ACC112 (cell line): ENCODE measurements at regions not wholly inside any gene's neighbourhood (a gene's known extent, or its start where the extent isn't known, plus 50 kb on each side); places are given as distances from the start of the nearest gene placed in this dataset.

Experiments used
- H2AFZ ChIP-seq: fragments of 200-600 bp; sonication (generic); one replicate; pipeline ENCODE4 v1.6.0; 2017; ENCODE audit warnings: antibody characterized with exemption, low read length; ENCODE audit not compliant: unreplicated experiment
- H3K27ac ChIP-seq: fragments of 200-600 bp; sonication (generic); 2 replicates; pipeline ENCODE4 v1.5.1; 2014; ENCODE audit warnings: low read depth, mild to moderate bottlenecking, antibody characterized with exemption, low read length, moderate library complexity
- H3K27me3 ChIP-seq: fragments of 200-600 bp; sonication (generic); 2 replicates; pipeline ENCODE4 v1.6.1; 2014; ENCODE audit warnings: mild to moderate bottlenecking, antibody characterized with exemption, low read length, moderate library complexity, mixed read lengths; ENCODE audit not compliant: insufficient read depth
- H3K36me3 ChIP-seq: fragments of 200-600 bp; sonication (generic); 2 replicates; pipeline ENCODE4 v1.6.1; 2016; ENCODE audit warnings: mild to moderate bottlenecking, antibody characterized with exemption, low read length, moderate library complexity, mixed read lengths; ENCODE audit not compliant: insufficient read depth
- H3K4me1 ChIP-seq: fragments of 200-600 bp; sonication (generic); one replicate; pipeline ENCODE4 v1.6.1; 2016; ENCODE audit warnings: low read length, mixed read lengths; ENCODE audit not compliant: insufficient read depth, unreplicated experiment, control insufficient read depth
- H3K4me3 ChIP-seq: fragments of 200-600 bp; sonication (generic); 2 replicates; pipeline ENCODE4 v1.5.1; 2014; ENCODE audit warnings: mild to moderate bottlenecking, low read depth, low read length
- H3K79me2 ChIP-seq: fragments of 200-600 bp; sonication (generic); one replicate; pipeline ENCODE4 v1.6.0; 2016; ENCODE audit warnings: low read length; ENCODE audit not compliant: control insufficient read depth, unreplicated experiment, insufficient read depth

- Histone ChIP-seq H3K79me2 (no peaks in the 10 kb centered on the region), H3K36me3 (no peaks in the 10 kb centered on the region), H3K4me1 (peaks cover 2% of the 10 kb centered on the region), H3K27ac (no peak overlapping the region), H3K4me3 (no peak overlapping the region), H3K27me3 (peaks cover 29% of the 10 kb centered on the region), H2AFZ (no peak overlapping the region)
Observed at GRCh38 chr7:27409776-27410175, 167.2 kb downstream of the EVX1 start.

GRCh38 chr7:27410812-27411544 is 168.4 kb downstream of the EVX1 start:
- H3K4me1 ChIP-seq: peaks cover 2% of the 10 kb centered on the region
- no peak overlapping the region for H3K27ac ChIP-seq
- peaks cover 20% of the 10 kb centered on the region; the same call in 1 of the 2 replicates for H3K27me3 ChIP-seq
- no peak overlapping the region for H3K4me3 ChIP-seq
- no peaks in the 10 kb centered on the region for H3K79me2 ChIP-seq
- H3K36me3 ChIP-seq: no peaks in the 10 kb centered on the region
- no peak overlapping the region for H2AFZ ChIP-seq

GRCh38 chr7:27412164-27412563 is 169.6 kb downstream of the EVX1 start:
- Histone ChIP-seq H3K27ac (no peak overlapping the region), H3K79me2 (no peaks in the 10 kb centered on the region), H3K36me3 (no peaks in the 10 kb centered on the region), H3K27me3 (peaks cover 13% of the 10 kb centered on the region; the same call in 1 of the 2 replicates), H3K4me3 (no peak overlapping the region), H3K4me1 (peaks cover 2% of the 10 kb centered on the region), H2AFZ (no peak overlapping the region)

- H3K4me1 ChIP-seq: no peaks in the 10 kb centered on the region
- no peak overlapping the region for H3K4me3 ChIP-seq
- no peak overlapping the region for H2AFZ ChIP-seq
- H3K27me3 ChIP-seq: 0 out of 2 replicates have a peak, but pooled peaks cover 3% of the 10 kb centered on the region
- H3K27ac ChIP-seq: no peak overlapping the region
- H3K36me3 ChIP-seq: no peaks in the 10 kb centered on the region
- H3K79me2 ChIP-seq: no peaks in the 10 kb centered on the region
Observed at GRCh38 chr7:27418541-27418940, 175.9 kb downstream of the EVX1 start.

GRCh38 chr7:27419581-27420177 is 177.1 kb downstream of the EVX1 start:
- no peaks in the 10 kb centered on the region for H3K27me3 ChIP-seq
- H3K4me3 ChIP-seq: no peak overlapping the region
- H2AFZ ChIP-seq: no peak overlapping the region
- no peaks in the 10 kb centered on the region for H3K79me2 ChIP-seq
- no peaks in the 10 kb centered on the region for H3K4me1 ChIP-seq
- H3K27ac ChIP-seq: no peak overlapping the region
- no peaks in the 10 kb centered on the region for H3K36me3 ChIP-seq

GRCh38 chr7:27420702-27421101 is 178.1 kb downstream of the EVX1 start:
- no peaks in the 10 kb centered on the region for H3K79me2 ChIP-seq
- no peaks in the 10 kb centered on the region for H3K36me3 ChIP-seq
- H3K27ac ChIP-seq: no peak overlapping the region
- H3K27me3 ChIP-seq: peaks cover 5% of the 10 kb centered on the region; the same call in 1 of the 2 replicates
- H3K4me3 ChIP-seq: no peak overlapping the region
- no peak overlapping the region for H2AFZ ChIP-seq
- no peaks in the 10 kb centered on the region for H3K4me1 ChIP-seq

GRCh38 chr7:27423290-27423689 is 180.7 kb downstream of the EVX1 start:
- no peaks in the 10 kb centered on the region for H3K79me2 ChIP-seq
- peaks cover 14% of the 10 kb centered on the region; the same call in 1 of the 2 replicates for H3K27me3 ChIP-seq
- no peak overlapping the region for H3K4me3 ChIP-seq
- H3K36me3 ChIP-seq: no peaks in the 10 kb centered on the region
- no peak overlapping the region for H3K27ac ChIP-seq
- no peak overlapping the region for H2AFZ ChIP-seq
- H3K4me1 ChIP-seq: no peaks in the 10 kb centered on the region

- Histone ChIP-seq H2AFZ (no peak overlapping the region), H3K27ac (no peak overlapping the region), H3K4me1 (no peaks in the 10 kb centered on the region), H3K27me3 (peaks cover 14% of the 10 kb centered on the region; the same call in 1 of the 2 replicates), H3K36me3 (no peaks in the 10 kb centered on the region), H3K4me3 (no peak overlapping the region), H3K79me2 (no peaks in the 10 kb centered on the region)
Observed at GRCh38 chr7:27423821-27424220, 181.2 kb downstream of the EVX1 start.

GRCh38 chr7:27424231-27424630 is 181.6 kb downstream of the EVX1 start:
- Histone ChIP-seq H2AFZ (no peak overlapping the region), H3K27me3 (peaks cover 14% of the 10 kb centered on the region; the same call in 1 of the 2 replicates), H3K4me1 (no peaks in the 10 kb centered on the region), H3K27ac (no peak overlapping the region), H3K36me3 (no peaks in the 10 kb centered on the region), H3K79me2 (no peaks in the 10 kb centered on the region), H3K4me3 (no peak overlapping the region)

GRCh38 chr7:27424749-27425148 is 182.1 kb downstream of the EVX1 start:
- no peak overlapping the region for H3K27ac ChIP-seq
- no peak overlapping the region for H2AFZ ChIP-seq
- peaks cover 14% of the 10 kb centered on the region; the same call in 1 of the 2 replicates for H3K27me3 ChIP-seq
- no peak overlapping the region for H3K4me3 ChIP-seq
- H3K36me3 ChIP-seq: no peaks in the 10 kb centered on the region
- no peaks in the 10 kb centered on the region for H3K79me2 ChIP-seq
- no peaks in the 10 kb centered on the region for H3K4me1 ChIP-seq

GRCh38 chr7:27427416-27427815 is 184.8 kb downstream of the EVX1 start:
- no peaks in the 10 kb centered on the region for H3K4me1 ChIP-seq

More at GRCh38 chr7:27427416-27427815, 184.8 kb downstream of the EVX1 start:
- H3K79me2 ChIP-seq: no peaks in the 10 kb centered on the region
- no peak overlapping the region for H2AFZ ChIP-seq
- H3K27ac ChIP-seq: no peak overlapping the region
- H3K36me3 ChIP-seq: no peaks in the 10 kb centered on the region
- H3K4me3 ChIP-seq: no peak overlapping the region
- peaks cover 16% of the 10 kb centered on the region for H3K27me3 ChIP-seq
